ENCODE measurements at regions not wholly inside any gene's neighbourhood (a gene's known extent, or its start where the extent isn't known, plus 50 kb on each side); places are given as distances from the start of the nearest gene placed in this dataset.

GRCh38 chr1:29433830-29434229, 197.5 kb downstream of the PTPRU start:
- peaks cover 17% of the 10 kb centered on the region for H3K27me3 Mint-ChIP-seq (ENCODE audit: low read depth)
- H3K9me3 Mint-ChIP-seq (ENCODE audit: low read depth): peaks cover 11% of the 10 kb centered on the region
- no peak overlapping the region for H3K4me3 Mint-ChIP-seq (ENCODE audit: unreplicated experiment)
- no peak overlapping the region for H3K27ac Mint-ChIP-seq (ENCODE audit: unreplicated experiment)
- H3K4me1 Mint-ChIP-seq (ENCODE audit: low read depth): no peaks in the 10 kb centered on the region
- no peak for TF ChIP-seq CTCF (IDR thresholded peaks at IDR 0.05)
- no peak for DNase-seq (ENCODE audit: low spot score)
- H3K36me3 Mint-ChIP-seq (ENCODE audit: low read depth): no peaks in the 10 kb centered on the region

- no peak for DNase-seq (ENCODE audit: low spot score)
- Mint-ChIP-seq H3K4me1 (ENCODE audit: low read depth) (no peaks in the 10 kb centered on the region), H3K36me3 (ENCODE audit: low read depth) (no peaks in the 10 kb centered on the region), H3K27me3 (ENCODE audit: low read depth) (peaks cover 10% of the 10 kb centered on the region), H3K9me3 (ENCODE audit: low read depth) (peaks cover 11% of the 10 kb centered on the region), H3K4me3 (ENCODE audit: unreplicated experiment) (no peak overlapping the region), H3K27ac (ENCODE audit: unreplicated experiment) (no peak overlapping the region)
- TF ChIP-seq CTCF (IDR thresholded peaks at IDR 0.05): no peak
Measured at GRCh38 chr1:29431138-29431537, 194.8 kb downstream of the PTPRU start.

- Mint-ChIP-seq H3K9me3 (ENCODE audit: low read depth) (peaks cover 11% of the 10 kb centered on the region), H3K36me3 (ENCODE audit: low read depth) (no peaks in the 10 kb centered on the region), H3K4me1 (ENCODE audit: low read depth) (no peaks in the 10 kb centered on the region), H3K4me3 (ENCODE audit: unreplicated experiment) (no peak overlapping the region), H3K27me3 (ENCODE audit: low read depth) (peaks cover 8% of the 10 kb centered on the region), H3K27ac (ENCODE audit: unreplicated experiment) (no peak overlapping the region)
- no peak for TF ChIP-seq CTCF (IDR thresholded peaks at IDR 0.05)
- no peak for DNase-seq (ENCODE audit: low spot score)
Measured at GRCh38 chr1:29429656-29430055, 193.3 kb downstream of the PTPRU start.

GRCh38 chr1:29428997-29429396, 192.7 kb downstream of the PTPRU start:
- no peak for TF ChIP-seq CTCF (IDR thresholded peaks at IDR 0.05)
- Mint-ChIP-seq H3K9me3 (ENCODE audit: low read depth) (peaks cover 11% of the 10 kb centered on the region), H3K4me3 (ENCODE audit: unreplicated experiment) (no peak overlapping the region), H3K36me3 (ENCODE audit: low read depth) (no peaks in the 10 kb centered on the region), H3K27ac (ENCODE audit: unreplicated experiment) (no peak overlapping the region), H3K4me1 (ENCODE audit: low read depth) (no peaks in the 10 kb centered on the region), H3K27me3 (ENCODE audit: low read depth) (peaks cover 11% of the 10 kb centered on the region)
- DNase-seq (ENCODE audit: low spot score): no peak

GRCh38 chr1:29428280-29428615, 191.9 kb downstream of the PTPRU start:
- H3K4me1 Mint-ChIP-seq (ENCODE audit: low read depth): no peaks in the 10 kb centered on the region
- no peak overlapping the region for H3K27ac Mint-ChIP-seq (ENCODE audit: unreplicated experiment)
- peaks cover 17% of the 10 kb centered on the region for H3K27me3 Mint-ChIP-seq (ENCODE audit: low read depth)
- no peak for DNase-seq (ENCODE audit: low spot score)
- no peak overlapping the region for H3K4me3 Mint-ChIP-seq (ENCODE audit: unreplicated experiment)
- H3K36me3 Mint-ChIP-seq (ENCODE audit: low read depth): no peaks in the 10 kb centered on the region
- no peak for TF ChIP-seq CTCF (IDR thresholded peaks at IDR 0.05)
- peaks cover 11% of the 10 kb centered on the region for H3K9me3 Mint-ChIP-seq (ENCODE audit: low read depth)
